GM18498 (cell line): ENCODE measurements at regions not wholly inside any gene's neighbourhood (a gene's known extent, or its start where the extent isn't known, plus 50 kb on each side); places are given as distances from the start of the nearest gene placed in this dataset.

Experiments
- ATAC-seq: cut with Tn5 transposase; IDR thresholded peaks from one replicate; pipeline ENCODE4 v1.9.1; 2021; ENCODE audit warnings: mild to moderate bottlenecking, moderate library complexity; ENCODE audit not compliant: unreplicated experiment

- ATAC-seq, result no peak
These were observed 187.4 kb downstream of the PHLDA1 start for GRCh38 chr12:75844049-75844770.

- ATAC-seq, result no peak
These were observed 189.5 kb downstream of the PHLDA1 start for GRCh38 chr12:75842090-75842489.

- no peak for ATAC-seq
These were observed 190.6 kb downstream of the PHLDA1 start for GRCh38 chr12:75840994-75841355.

GRCh38 chr12:75838309-75838708, 193.3 kb downstream of the PHLDA1 start:
- ATAC-seq, result no peak

GRCh38 chr12:75837700-75838099, 193.9 kb downstream of the PHLDA1 start:
- no peak for ATAC-seq

- no peak for ATAC-seq
These were observed 195.0 kb downstream of the PHLDA1 start for GRCh38 chr12:75836533-75836932.

GRCh38 chr12:75834591-75834990, 197.0 kb downstream of the PHLDA1 start:
- no peak for ATAC-seq

GRCh38 chr12:75833268-75833667, 198.3 kb downstream of the PHLDA1 start:
- no peak for ATAC-seq

GRCh38 chr12:75831402-75831801, 200.2 kb downstream of the PHLDA1 start:
- ATAC-seq, result no peak

GRCh38 chr12:75827061-75827460, 204.5 kb downstream of the PHLDA1 start:
- no peak for ATAC-seq

- no peak for ATAC-seq
These were observed 205.9 kb downstream of the PHLDA1 start for GRCh38 chr12:75825686-75826085.

- ATAC-seq, result no peak
These were observed 208.1 kb downstream of the PHLDA1 start for GRCh38 chr12:75823475-75823874.

- no peak for ATAC-seq
These were observed 209.2 kb downstream of the PHLDA1 start for GRCh38 chr12:75822416-75822815.

GRCh38 chr12:75820848-75821578, 210.6 kb downstream of the PHLDA1 start:
- ATAC-seq, result no peak

- ATAC-seq, result no peak
These were observed 211.5 kb downstream of the PHLDA1 start for GRCh38 chr12:75820071-75820470.

- no peak for ATAC-seq
These were observed 212.1 kb downstream of the PHLDA1 start for GRCh38 chr12:75819512-75819911.

GRCh38 chr12:75818863-75819262, 212.7 kb downstream of the PHLDA1 start:
- ATAC-seq, result no peak

GRCh38 chr12:75816897-75817296, 214.7 kb downstream of the PHLDA1 start:
- ATAC-seq, result no peak

- ATAC-seq, result no peak
These were observed 215.8 kb downstream of the PHLDA1 start for GRCh38 chr12:75815756-75816155.

GRCh38 chr12:75814851-75815754, 216.5 kb downstream of the PHLDA1 start:
- peak; percentile 47 for ATAC-seq

GRCh38 chr12:75813072-75813471, 218.5 kb downstream of the PHLDA1 start:
- no peak for ATAC-seq
